ENCODE measurements at regions not wholly inside any gene's neighbourhood (a gene's known extent, or its start where the extent isn't known, plus 50 kb on each side); places are given as distances from the start of the nearest gene placed in this dataset.

GRCh38 chr7:51950813-51951212 is 634.2 kb upstream of the COBL start:
- Histone ChIP-seq H3K36me3 (ENCODE audit: insufficient read depth, low read length) (no peaks in the 10 kb centered on the region), H3K27me3 (ENCODE audit: insufficient read depth, low read length) (no peaks in the 10 kb centered on the region), H3K4me1 (ENCODE audit: insufficient read depth, low read length) (no peaks in the 10 kb centered on the region), H3K4me3 (ENCODE audit: low read length in 2 of 2) (no peak overlapping the region), H3K9me3 (ENCODE audit: control insufficient read depth in 1 of 2, low read length in 2 of 2) (no peaks in the 10 kb centered on the region), H3K27ac (ENCODE audit: low read depth, low read length) (no peak overlapping the region)
- Mint-ChIP-seq H3K4me1 (no peaks in the 10 kb centered on the region), H3K27me3 (no peaks in the 10 kb centered on the region), H3K27ac (no peak overlapping the region), H3K4me3 (no peak overlapping the region), H3K36me3 (no peaks in the 10 kb centered on the region), H3K9me3 (peaks cover 0 to 16% (median 8%) of the 10 kb centered on the region in 8 donors)
- POLR2A ChIA-PET (ENCODE audit: partially characterized antibody): no interaction called here
- CTCF ChIA-PET (ENCODE audit: partially characterized antibody): no interaction called here
- intact Hi-C loops (cut with micrococcal nuclease): no loop called here
- no peak for DNase-seq

DNA sequence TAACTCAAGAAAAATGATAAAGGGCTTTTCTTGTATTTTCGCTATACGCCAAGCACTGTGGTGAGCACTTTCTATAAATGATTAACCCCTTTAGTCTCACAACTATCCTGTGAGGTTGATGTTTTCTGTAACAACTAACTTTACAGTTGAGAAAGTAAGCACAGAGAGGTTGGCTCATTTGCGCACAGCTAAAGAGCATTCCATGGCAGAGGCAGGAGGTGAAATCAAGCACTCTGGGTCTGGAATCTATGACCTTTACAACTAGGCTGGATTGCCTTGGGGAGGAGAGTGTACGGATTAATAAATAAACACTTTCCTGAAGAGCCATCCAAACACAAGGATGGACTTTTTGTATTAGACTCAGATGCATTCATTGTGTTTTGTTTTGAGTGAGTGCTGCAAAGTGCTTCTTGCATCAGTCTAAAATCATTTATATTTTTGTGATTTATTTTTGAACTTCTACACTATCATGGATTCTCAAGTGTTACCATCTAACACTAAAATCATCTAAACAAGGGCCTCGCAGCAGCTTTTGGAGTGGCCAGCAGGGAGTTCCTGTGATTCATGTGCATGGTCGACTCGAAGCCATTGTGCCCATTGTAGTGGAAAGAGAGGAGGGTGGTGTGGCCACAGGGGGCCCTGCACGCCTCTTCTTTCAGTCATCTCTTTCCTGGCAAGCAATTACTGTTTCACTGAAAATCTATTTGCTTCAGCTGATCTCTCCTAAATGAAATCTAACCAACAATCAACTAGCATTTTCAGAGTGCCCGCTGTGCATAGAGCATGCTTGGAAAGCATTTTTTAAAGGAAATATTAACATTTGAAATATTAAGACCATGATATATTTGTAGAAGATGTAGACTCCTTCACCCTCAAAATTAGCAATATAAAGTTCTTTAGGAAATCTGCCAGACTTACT is 633.4 kb upstream of the COBL start:
- intact Hi-C loops (cut with micrococcal nuclease): no loop called here
- no peaks in the 10 kb centered on the region for H3K4me1 Mint-ChIP-seq
- Histone ChIP-seq H3K4me1 (ENCODE audit: insufficient read depth, low read length) (no peaks in the 10 kb centered on the region), H3K27me3 (ENCODE audit: insufficient read depth, low read length) (no peaks in the 10 kb centered on the region), H3K36me3 (ENCODE audit: insufficient read depth, low read length) (no peaks in the 10 kb centered on the region), H3K9me3 (ENCODE audit: control insufficient read depth in 1 of 2, low read length in 2 of 2) (no peaks in the 10 kb centered on the region), H3K27ac (ENCODE audit: low read depth, low read length) (no peak overlapping the region), H3K4me3 (ENCODE audit: low read length in 2 of 2) (no peak overlapping the region)
- H3K4me3 Mint-ChIP-seq: no peak overlapping the region
- no peaks in the 10 kb centered on the region for H3K36me3 Mint-ChIP-seq
- H3K9me3 Mint-ChIP-seq: peaks cover 0 to 19% (median 9%) of the 10 kb centered on the region in 8 donors
- ChIA-PET POLR2A (ENCODE audit: partially characterized antibody) (no interaction called here), CTCF (ENCODE audit: partially characterized antibody) (no interaction called here)
- no peaks in the 10 kb centered on the region for H3K27me3 Mint-ChIP-seq
- no peak overlapping the region for H3K27ac Mint-ChIP-seq
- no peak for DNase-seq

DNA sequence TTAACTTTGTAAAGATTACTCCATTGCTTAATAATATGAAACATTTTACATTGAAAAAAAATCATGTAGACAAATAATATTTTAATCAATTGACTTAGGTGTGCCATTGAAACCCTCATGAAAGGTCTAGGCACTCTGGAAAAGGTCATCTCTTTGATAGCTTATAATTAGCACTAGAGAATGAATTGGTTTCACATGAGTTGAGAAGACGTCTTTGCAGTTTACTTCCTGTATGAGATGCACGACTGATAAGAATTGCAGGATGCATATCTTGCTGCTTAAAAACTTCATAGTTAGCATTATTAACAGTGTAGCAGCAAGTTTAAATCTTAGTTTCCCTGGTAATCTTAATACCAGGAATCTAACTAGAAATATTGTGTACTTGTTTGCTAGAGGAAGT is 614.2 kb upstream of the COBL start:
- H3K9me3 ChIP-seq (ENCODE audit: control insufficient read depth in 1 of 2, low read length in 2 of 2): no peaks in the 10 kb centered on the region
- Mint-ChIP-seq H3K9me3 (peaks cover 0 to 30% (median 15%) of the 10 kb centered on the region in 8 donors), H3K27ac (no peak overlapping the region), H3K4me1 (no peaks in the 10 kb centered on the region), H3K4me3 (no peak overlapping the region), H3K36me3 (no peaks in the 10 kb centered on the region), H3K27me3 (no peaks in the 10 kb centered on the region)
- DNase-seq: no peak
- no peaks in the 10 kb centered on the region for H3K4me1 ChIP-seq (ENCODE audit: insufficient read depth, low read length)
- intact Hi-C loops (cut with micrococcal nuclease): no loop called here
- CTCF ChIA-PET (ENCODE audit: partially characterized antibody): no interaction called here
- POLR2A ChIA-PET (ENCODE audit: partially characterized antibody): no interaction called here
- H3K27ac ChIP-seq (ENCODE audit: low read depth, low read length): no peak overlapping the region
- no peaks in the 10 kb centered on the region for H3K27me3 ChIP-seq (ENCODE audit: insufficient read depth, low read length)
- no peaks in the 10 kb centered on the region for H3K36me3 ChIP-seq (ENCODE audit: insufficient read depth, low read length)
- H3K4me3 ChIP-seq (ENCODE audit: low read length in 2 of 2): no peak overlapping the region

DNA sequence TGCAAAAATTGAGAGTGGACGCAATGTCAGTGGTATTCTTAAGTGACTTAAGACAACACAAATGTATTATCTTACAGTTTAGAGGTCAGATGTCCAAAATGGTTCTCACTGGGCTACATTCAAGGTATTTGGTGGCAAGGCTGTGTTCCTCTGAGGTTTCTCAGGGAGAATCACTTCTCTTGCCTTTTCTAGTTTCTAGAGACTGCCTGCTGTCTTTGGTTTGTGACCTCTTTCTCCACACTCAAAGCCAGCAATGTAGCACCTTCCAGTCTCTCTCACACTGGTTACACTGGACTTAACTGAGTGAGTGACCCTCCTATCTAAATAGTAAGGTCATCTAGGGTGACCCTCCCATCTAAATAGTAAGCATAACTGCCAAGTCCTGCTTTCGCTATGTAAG is 613.2 kb upstream of the COBL start:
- Mint-ChIP-seq H3K4me3 (no peak overlapping the region), H3K36me3 (no peaks in the 10 kb centered on the region), H3K27ac (no peak overlapping the region), H3K27me3 (no peaks in the 10 kb centered on the region), H3K9me3 (peaks cover 0 to 26% (median 16%) of the 10 kb centered on the region in 8 donors), H3K4me1 (no peaks in the 10 kb centered on the region)
- CTCF ChIA-PET (ENCODE audit: partially characterized antibody): no interaction called here
- Histone ChIP-seq H3K4me3 (ENCODE audit: low read length in 2 of 2) (no peak overlapping the region), H3K27ac (ENCODE audit: low read depth, low read length) (no peak overlapping the region), H3K9me3 (ENCODE audit: control insufficient read depth in 1 of 2, low read length in 2 of 2) (no peaks in the 10 kb centered on the region), H3K27me3 (ENCODE audit: insufficient read depth, low read length) (no peaks in the 10 kb centered on the region), H3K36me3 (ENCODE audit: insufficient read depth, low read length) (no peaks in the 10 kb centered on the region), H3K4me1 (ENCODE audit: insufficient read depth, low read length) (no peaks in the 10 kb centered on the region)
- no peak for DNase-seq
- intact Hi-C loops (cut with micrococcal nuclease): no loop called here
- POLR2A ChIA-PET (ENCODE audit: partially characterized antibody): no interaction called here

GRCh38 chr7:51927738-51928137 is 611.1 kb upstream of the COBL start:
- Mint-ChIP-seq H3K27ac (no peak overlapping the region), H3K27me3 (no peaks in the 10 kb centered on the region), H3K36me3 (no peaks in the 10 kb centered on the region), H3K9me3 (peaks cover 0 to 32% (median 20%) of the 10 kb centered on the region in 8 donors), H3K4me3 (no peak overlapping the region), H3K4me1 (no peaks in the 10 kb centered on the region)
- H3K4me3 ChIP-seq (ENCODE audit: low read length in 2 of 2): no peak overlapping the region
- intact Hi-C loops (cut with micrococcal nuclease): no loop called here
- no peaks in the 10 kb centered on the region for H3K36me3 ChIP-seq (ENCODE audit: insufficient read depth, low read length)
- no peaks in the 10 kb centered on the region for H3K9me3 ChIP-seq (ENCODE audit: control insufficient read depth in 1 of 2, low read length in 2 of 2)
- H3K27ac ChIP-seq (ENCODE audit: low read depth, low read length): no peak overlapping the region
- DNase-seq: no peak
- CTCF ChIA-PET (ENCODE audit: partially characterized antibody): no interaction called here
- POLR2A ChIA-PET (ENCODE audit: partially characterized antibody): no interaction called here
- no peaks in the 10 kb centered on the region for H3K27me3 ChIP-seq (ENCODE audit: insufficient read depth, low read length)
- no peaks in the 10 kb centered on the region for H3K4me1 ChIP-seq (ENCODE audit: insufficient read depth, low read length)

- Mint-ChIP-seq H3K36me3 (no peaks in the 10 kb centered on the region), H3K27me3 (no peaks in the 10 kb centered on the region), H3K9me3 (peaks cover 3 to 27% (median 15%) of the 10 kb centered on the region in 8 donors), H3K4me3 (no peak overlapping the region), H3K4me1 (no peaks in the 10 kb centered on the region), H3K27ac (no peak overlapping the region)
- Histone ChIP-seq H3K27me3 (ENCODE audit: insufficient read depth, low read length) (no peaks in the 10 kb centered on the region), H3K9me3 (ENCODE audit: control insufficient read depth in 1 of 2, low read length in 2 of 2) (no peaks in the 10 kb centered on the region), H3K36me3 (ENCODE audit: insufficient read depth, low read length) (no peaks in the 10 kb centered on the region), H3K27ac (ENCODE audit: low read depth, low read length) (no peak overlapping the region), H3K4me1 (ENCODE audit: insufficient read depth, low read length) (no peaks in the 10 kb centered on the region), H3K4me3 (ENCODE audit: low read length in 2 of 2) (no peak overlapping the region)
- intact Hi-C loops (cut with micrococcal nuclease): no loop called here
- POLR2A ChIA-PET (ENCODE audit: partially characterized antibody): no interaction called here
- no peak for DNase-seq
- CTCF ChIA-PET (ENCODE audit: partially characterized antibody): no interaction called here
These were observed 602.0 kb upstream of the COBL start for GRCh38 chr7:51918581-51918980.

DNA sequence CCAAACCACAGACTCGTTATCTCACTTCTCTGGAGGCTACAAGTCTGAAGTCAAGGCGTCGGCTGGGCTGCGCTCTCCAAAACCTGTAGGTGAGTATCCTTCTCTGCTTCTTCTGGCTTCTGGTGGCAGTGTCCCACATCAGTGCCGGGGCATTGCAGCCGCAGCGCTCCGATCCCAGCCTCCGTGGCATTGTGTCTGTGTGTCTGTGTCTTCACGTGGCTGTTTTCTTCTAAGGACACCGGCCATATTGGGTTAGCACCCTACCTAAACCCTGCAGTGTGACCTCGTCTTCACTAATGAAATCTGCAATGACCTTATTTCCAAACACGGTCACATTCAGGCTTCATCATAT is 584.9 kb upstream of the COBL start:
- DNase-seq: no peak
- no peak overlapping the region for H3K27ac ChIP-seq (ENCODE audit: low read depth, low read length)
- no peak overlapping the region for H3K27ac Mint-ChIP-seq
- H3K36me3 Mint-ChIP-seq: no peaks in the 10 kb centered on the region
- H3K4me1 Mint-ChIP-seq: no peaks in the 10 kb centered on the region
- H3K4me3 Mint-ChIP-seq: no peak overlapping the region
- H3K9me3 ChIP-seq (ENCODE audit: control insufficient read depth in 1 of 2, low read length in 2 of 2): no peaks in the 10 kb centered on the region
- no peaks in the 10 kb centered on the region for H3K27me3 Mint-ChIP-seq
- no peaks in the 10 kb centered on the region for H3K27me3 ChIP-seq (ENCODE audit: insufficient read depth, low read length)
- no peaks in the 10 kb centered on the region for H3K4me1 ChIP-seq (ENCODE audit: insufficient read depth, low read length)
- H3K4me3 ChIP-seq (ENCODE audit: low read length in 2 of 2): no peak overlapping the region
- H3K9me3 Mint-ChIP-seq: peaks cover 2 to 23% (median 11%) of the 10 kb centered on the region in 8 donors
- ChIA-PET CTCF (ENCODE audit: partially characterized antibody) (no interaction called here), POLR2A (ENCODE audit: partially characterized antibody) (no interaction called here)
- intact Hi-C loops (cut with micrococcal nuclease): no loop called here
- H3K36me3 ChIP-seq (ENCODE audit: insufficient read depth, low read length): no peaks in the 10 kb centered on the region

Data from CD4-positive, alpha-beta memory T cell (primary cell).